ENCODE measurements at regions not wholly inside any gene's neighbourhood (a gene's known extent, or its start where the extent isn't known, plus 50 kb on each side); places are given as distances from the start of the nearest gene placed in this dataset.

- Histone ChIP-seq H3K4me1 (ENCODE audit: control insufficient read depth in 3 of 3, insufficient read depth in 2 of 3, low read depth in 1 of 3, low read length in 2 of 3) (no peaks in the 10 kb centered on the region), H3K9me3 (ENCODE audit: control insufficient read depth in 2 of 2, insufficient read depth in 1 of 2, low read depth in 1 of 2, low read length in 1 of 2) (no peaks in the 10 kb centered on the region), H3K27ac (ENCODE audit: low read depth in 1 of 3, low read length in 2 of 3) (peak overlapping the region in 2 of 3 donors; percentile 44 to 91), H3K4me3 (ENCODE audit: low read depth in 1 of 3, low read length in 3 of 3) (no peak overlapping the region), H3K27me3 (ENCODE audit: control insufficient read depth in 3 of 3, insufficient read depth in 3 of 3, low read length in 3 of 3) (no peaks in the 10 kb centered on the region), H3K36me3 (ENCODE audit: control insufficient read depth in 3 of 3, insufficient read depth in 2 of 3, low read depth in 1 of 3, low read length in 3 of 3) (no peaks in the 10 kb centered on the region)
- FAIRE-seq: no peak
- 65 to 80% (median 65%) methylated on average over 2 of the region's 2 CpGs for WGBS, 3 donors
- DNase-seq: peak in 1 of 2 donors; percentile 5
Measured at GRCh38 chr7:17234030-17234397, 64.4 kb upstream of the AHR start.

GRCh38 chr7:17234398-17235031, 63.9 kb upstream of the AHR start:
- WGBS, 3 donors: 45 to 74% (median 52%) methylated on average over 10 of the region's 10 CpGs
- no peaks in the 10 kb centered on the region for H3K27me3 ChIP-seq (ENCODE audit: control insufficient read depth in 3 of 3, insufficient read depth in 3 of 3, low read length in 3 of 3)
- DNase-seq (peak; percentile 27 to 60), FAIRE-seq (no peak)
- H3K9me3 ChIP-seq (ENCODE audit: control insufficient read depth in 2 of 2, insufficient read depth in 1 of 2, low read depth in 1 of 2, low read length in 1 of 2): no peaks in the 10 kb centered on the region
- H3K4me3 ChIP-seq (ENCODE audit: low read depth in 1 of 3, low read length in 3 of 3): no peak overlapping the region
- H3K27ac ChIP-seq (ENCODE audit: low read depth in 1 of 3, low read length in 2 of 3): peak overlapping the region in 2 of 3 donors; percentile 32 to 91
- H3K36me3 ChIP-seq (ENCODE audit: control insufficient read depth in 3 of 3, insufficient read depth in 2 of 3, low read depth in 1 of 3, low read length in 3 of 3): no peaks in the 10 kb centered on the region
- no peaks in the 10 kb centered on the region for H3K4me1 ChIP-seq (ENCODE audit: control insufficient read depth in 3 of 3, insufficient read depth in 2 of 3, low read depth in 1 of 3, low read length in 2 of 3)

- no peaks in the 10 kb centered on the region for H3K27me3 ChIP-seq (ENCODE audit: control insufficient read depth in 3 of 3, insufficient read depth in 3 of 3, low read length in 3 of 3)
- H3K9me3 ChIP-seq (ENCODE audit: control insufficient read depth in 2 of 2, insufficient read depth in 1 of 2, low read depth in 1 of 2, low read length in 1 of 2): no peaks in the 10 kb centered on the region
- H3K27ac ChIP-seq (ENCODE audit: low read depth in 1 of 3, low read length in 2 of 3): no peak overlapping the region
- H3K36me3 ChIP-seq (ENCODE audit: control insufficient read depth in 3 of 3, insufficient read depth in 2 of 3, low read depth in 1 of 3, low read length in 3 of 3): no peaks in the 10 kb centered on the region
- FAIRE-seq (no peak), DNase-seq (no peak)
- 91 to 92% (median 92%) methylated on average over 5 of the region's 5 CpGs for WGBS, 3 donors
- no peak overlapping the region for H3K4me3 ChIP-seq (ENCODE audit: low read depth in 1 of 3, low read length in 3 of 3)
- no peaks in the 10 kb centered on the region for H3K4me1 ChIP-seq (ENCODE audit: control insufficient read depth in 3 of 3, insufficient read depth in 2 of 3, low read depth in 1 of 3, low read length in 2 of 3)
Measured at GRCh38 chr7:17236171-17236570, 62.3 kb upstream of the AHR start.

- H3K4me3 ChIP-seq (ENCODE audit: low read depth in 1 of 3, low read length in 3 of 3): no peak overlapping the region
- no peak for FAIRE-seq
- H3K9me3 ChIP-seq (ENCODE audit: control insufficient read depth in 2 of 2, insufficient read depth in 1 of 2, low read depth in 1 of 2, low read length in 1 of 2): no peaks in the 10 kb centered on the region
- H3K27me3 ChIP-seq (ENCODE audit: control insufficient read depth in 3 of 3, insufficient read depth in 3 of 3, low read length in 3 of 3): no peaks in the 10 kb centered on the region
- no peak overlapping the region for H3K27ac ChIP-seq (ENCODE audit: low read depth in 1 of 3, low read length in 2 of 3)
- H3K4me1 ChIP-seq (ENCODE audit: control insufficient read depth in 3 of 3, insufficient read depth in 2 of 3, low read depth in 1 of 3, low read length in 2 of 3): no peaks in the 10 kb centered on the region
- 89 to 96% (median 93%) methylated on average over 1 of the region's 1 CpG for WGBS, 3 donors
- DNase-seq: no peak
- H3K36me3 ChIP-seq (ENCODE audit: control insufficient read depth in 3 of 3, insufficient read depth in 2 of 3, low read depth in 1 of 3, low read length in 3 of 3): no peaks in the 10 kb centered on the region
Measured at GRCh38 chr7:17236603-17237002, 61.8 kb upstream of the AHR start.

GRCh38 chr7:17239046-17239445, 59.4 kb upstream of the AHR start:
- WGBS, 3 donors: 86 to 89% (median 86%) methylated on average over 1 of the region's 1 CpG
- Histone ChIP-seq H3K27me3 (ENCODE audit: control insufficient read depth in 3 of 3, insufficient read depth in 3 of 3, low read length in 3 of 3) (no peaks in the 10 kb centered on the region), H3K4me1 (ENCODE audit: control insufficient read depth in 3 of 3, insufficient read depth in 2 of 3, low read depth in 1 of 3, low read length in 2 of 3) (no peaks in the 10 kb centered on the region), H3K36me3 (ENCODE audit: control insufficient read depth in 3 of 3, insufficient read depth in 2 of 3, low read depth in 1 of 3, low read length in 3 of 3) (no peaks in the 10 kb centered on the region), H3K4me3 (ENCODE audit: low read depth in 1 of 3, low read length in 3 of 3) (no peak overlapping the region), H3K27ac (ENCODE audit: low read depth in 1 of 3, low read length in 2 of 3) (no peak overlapping the region), H3K9me3 (ENCODE audit: control insufficient read depth in 2 of 2, insufficient read depth in 1 of 2, low read depth in 1 of 2, low read length in 1 of 2) (no peaks in the 10 kb centered on the region)
- no peak for DNase-seq
- FAIRE-seq: no peak

- Histone ChIP-seq H3K9me3 (ENCODE audit: control insufficient read depth in 2 of 2, insufficient read depth in 1 of 2, low read depth in 1 of 2, low read length in 1 of 2) (no peaks in the 10 kb centered on the region), H3K27ac (ENCODE audit: low read depth in 1 of 3, low read length in 2 of 3) (no peak overlapping the region), H3K36me3 (ENCODE audit: control insufficient read depth in 3 of 3, insufficient read depth in 2 of 3, low read depth in 1 of 3, low read length in 3 of 3) (no peaks in the 10 kb centered on the region), H3K27me3 (ENCODE audit: control insufficient read depth in 3 of 3, insufficient read depth in 3 of 3, low read length in 3 of 3) (no peaks in the 10 kb centered on the region), H3K4me1 (ENCODE audit: control insufficient read depth in 3 of 3, insufficient read depth in 2 of 3, low read depth in 1 of 3, low read length in 2 of 3) (no peaks in the 10 kb centered on the region), H3K4me3 (ENCODE audit: low read depth in 1 of 3, low read length in 3 of 3) (no peak overlapping the region)
- 77 to 86% (median 85%) methylated on average over 7 of the region's 7 CpGs for WGBS, 3 donors
- DNase-seq: no peak
- FAIRE-seq: no peak
Measured at GRCh38 chr7:17239683-17240521, 58.5 kb upstream of the AHR start.

- Histone ChIP-seq H3K27ac (ENCODE audit: low read depth in 1 of 3, low read length in 2 of 3) (no peak overlapping the region), H3K9me3 (ENCODE audit: control insufficient read depth in 2 of 2, insufficient read depth in 1 of 2, low read depth in 1 of 2, low read length in 1 of 2) (no peaks in the 10 kb centered on the region), H3K4me1 (ENCODE audit: control insufficient read depth in 3 of 3, insufficient read depth in 2 of 3, low read depth in 1 of 3, low read length in 2 of 3) (no peaks in the 10 kb centered on the region), H3K36me3 (ENCODE audit: control insufficient read depth in 3 of 3, insufficient read depth in 2 of 3, low read depth in 1 of 3, low read length in 3 of 3) (no peaks in the 10 kb centered on the region), H3K27me3 (ENCODE audit: control insufficient read depth in 3 of 3, insufficient read depth in 3 of 3, low read length in 3 of 3) (no peaks in the 10 kb centered on the region), H3K4me3 (ENCODE audit: low read depth in 1 of 3, low read length in 3 of 3) (no peak overlapping the region)
- FAIRE-seq: no peak
- 97 to 98% (median 98%) methylated on average over 4 of the region's 4 CpGs for WGBS, 3 donors
- DNase-seq: no peak
Measured at GRCh38 chr7:17242504-17242903, 55.9 kb upstream of the AHR start.

GRCh38 chr7:17244786-17245185, 53.7 kb upstream of the AHR start:
- no peak for FAIRE-seq
- no peaks in the 10 kb centered on the region for H3K27me3 ChIP-seq (ENCODE audit: control insufficient read depth in 3 of 3, insufficient read depth in 3 of 3, low read length in 3 of 3)
- H3K4me1 ChIP-seq (ENCODE audit: control insufficient read depth in 3 of 3, insufficient read depth in 2 of 3, low read depth in 1 of 3, low read length in 2 of 3): no peaks in the 10 kb centered on the region
- no peak overlapping the region for H3K4me3 ChIP-seq (ENCODE audit: low read depth in 1 of 3, low read length in 3 of 3)
- 92 to 96% (median 94%) methylated on average over 2 of the region's 2 CpGs for WGBS, 3 donors
- no peaks in the 10 kb centered on the region for H3K9me3 ChIP-seq (ENCODE audit: control insufficient read depth in 2 of 2, insufficient read depth in 1 of 2, low read depth in 1 of 2, low read length in 1 of 2)
- DNase-seq: no peak
- no peaks in the 10 kb centered on the region for H3K36me3 ChIP-seq (ENCODE audit: control insufficient read depth in 3 of 3, insufficient read depth in 2 of 3, low read depth in 1 of 3, low read length in 3 of 3)
- no peak overlapping the region for H3K27ac ChIP-seq (ENCODE audit: low read depth in 1 of 3, low read length in 2 of 3)

All from small intestine (tissue), 7 donors.